H9 (cell line): ENCODE measurements at regions not wholly inside any gene's neighbourhood (a gene's known extent, or its start where the extent isn't known, plus 50 kb on each side); places are given as distances from the start of the nearest gene placed in this dataset.

Source experiments
- DNase-seq: peaks from one replicate; pipeline ENCODE4 v3.0.0-alpha.2; 2017
- H2AFZ ChIP-seq: one replicate; pipeline ENCODE4 v1.6.1; 2013; ENCODE audit warnings: mild to moderate bottlenecking, low read length, control low read depth, moderate library complexity
- H2AK5ac ChIP-seq: 2 replicates; pipeline ENCODE4 v1.6.1; 2013; ENCODE audit warnings: low read length, control low read depth, mixed read lengths; ENCODE audit not compliant: insufficient read length
- H2BK120ac ChIP-seq: one replicate; pipeline ENCODE4 v1.6.1; 2013; ENCODE audit warnings: low read depth, mild to moderate bottlenecking, low read length, control low read depth, inconsistent platforms; ENCODE audit not compliant: poor library complexity, severe bottlenecking
- H2BK12ac ChIP-seq: 2 replicates; pipeline ENCODE4 v1.6.1; 2013; ENCODE audit warnings: low read length, control low read depth, mixed read lengths, low read depth; ENCODE audit not compliant: insufficient read length
- H2BK15ac ChIP-seq: 2 replicates; pipeline ENCODE4 v1.6.1; 2013; ENCODE audit warnings: low read depth, low read length, control low read depth
- H2BK20ac ChIP-seq: one replicate; pipeline ENCODE4 v1.6.1; 2013; ENCODE audit warnings: low read depth, mild to moderate bottlenecking, low read length, control low read depth, inconsistent platforms; ENCODE audit not compliant: poor library complexity, severe bottlenecking
- H2BK5ac ChIP-seq: 2 replicates; pipeline ENCODE4 v1.6.1; 2013; ENCODE audit warnings: low read length, control low read depth, mixed read lengths; ENCODE audit not compliant: insufficient read length
- H3K14ac ChIP-seq: 2 replicates; pipeline ENCODE4 v1.6.1; 2013; ENCODE audit warnings: low read length, control low read depth; ENCODE audit not compliant: insufficient read depth
- H3K18ac ChIP-seq: 2 replicates; pipeline ENCODE4 v1.6.1; 2013; ENCODE audit warnings: low read depth, mild to moderate bottlenecking, mixed read lengths, low read length, control low read depth; ENCODE audit not compliant: insufficient read length
- H3K23ac ChIP-seq: 2 replicates; pipeline ENCODE4 v1.6.1; 2013; ENCODE audit warnings: low read length, control low read depth, mixed read lengths, low read depth; ENCODE audit not compliant: insufficient read length
- H3K23me2 ChIP-seq: 2 replicates; pipeline ENCODE4 v1.6.1; 2013; ENCODE audit warnings: low read depth, mild to moderate bottlenecking, mixed read lengths, low read length, control low read depth; ENCODE audit not compliant: insufficient read length, poor library complexity, severe bottlenecking
- H3K27ac ChIP-seq: 2 replicates; pipeline ENCODE4 v1.5.1; 2013; ENCODE audit warnings: low read length, control low read depth, mixed read lengths, low read depth; ENCODE audit not compliant: insufficient read length
- H3K27me3 ChIP-seq: 2 replicates; pipeline ENCODE4 v1.6.1; 2013; ENCODE audit warnings: low read length, control low read depth, inconsistent platforms; ENCODE audit not compliant: insufficient read depth
- H3K4ac ChIP-seq: 2 replicates; pipeline ENCODE4 v1.6.1; 2013; ENCODE audit warnings: low read depth, mild to moderate bottlenecking, control low read depth, inconsistent platforms, low read length, moderate library complexity
- H3K4me1 ChIP-seq: 2 replicates; pipeline ENCODE4 v1.6.1; 2013; ENCODE audit warnings: low read length, control low read depth, inconsistent platforms; ENCODE audit not compliant: insufficient read depth
- H3K4me2 ChIP-seq: 2 replicates; pipeline ENCODE4 v1.6.1; 2013; ENCODE audit warnings: low read length, control low read depth, mixed read lengths; ENCODE audit not compliant: insufficient read length, insufficient read depth
- H3K56ac ChIP-seq: 2 replicates; pipeline ENCODE4 v1.6.1; 2013; ENCODE audit warnings: low read depth, mild to moderate bottlenecking, mixed read lengths, low read length, control low read depth; ENCODE audit not compliant: insufficient read length
- H3K79me1 ChIP-seq: 2 replicates; pipeline ENCODE4 v1.6.1; 2013; ENCODE audit warnings: low read depth, mild to moderate bottlenecking, moderate library complexity, low read length, control low read depth, inconsistent platforms; ENCODE audit not compliant: insufficient read depth, poor library complexity, severe bottlenecking
- H3K79me2 ChIP-seq: 2 replicates; pipeline ENCODE4 v1.6.1; 2013; ENCODE audit warnings: low read length, control low read depth, inconsistent platforms; ENCODE audit not compliant: insufficient read depth
- H3K9ac ChIP-seq: 2 replicates; pipeline ENCODE4 v1.6.1; 2013; ENCODE audit warnings: low read length, control low read depth, mixed read lengths; ENCODE audit not compliant: insufficient read length; ENCODE audit errors: extremely low read depth
- H3K9me3 ChIP-seq: one replicate; pipeline ENCODE4 v1.6.1; 2013; ENCODE audit warnings: low read depth, low read length, inconsistent platforms; ENCODE audit not compliant: control insufficient read depth
- H3T11ph ChIP-seq: one replicate; pipeline ENCODE4 v1.6.1; 2013; ENCODE audit warnings: mild to moderate bottlenecking, low read length, control low read depth, inconsistent platforms
- H4K20me1 ChIP-seq: one replicate; pipeline ENCODE4 v1.6.1; 2013; ENCODE audit not compliant: control insufficient read depth, insufficient read length, insufficient read depth
- H4K5ac ChIP-seq: 2 replicates; pipeline ENCODE4 v1.6.1; 2013; ENCODE audit warnings: low read depth, mild to moderate bottlenecking, mixed read lengths, low read length, control low read depth; ENCODE audit not compliant: insufficient read length
- H4K8ac ChIP-seq: replicated peaks from 2 replicates; pipeline ENCODE4 v1.6.1; 2013; ENCODE audit warnings: low read length, control low read depth, mixed read lengths, low read depth; ENCODE audit not compliant: insufficient read length
- H4K91ac ChIP-seq: 2 replicates; pipeline ENCODE4 v1.6.1; 2013; ENCODE audit warnings: low read depth, mild to moderate bottlenecking, moderate library complexity, mixed read lengths, low read length, control low read depth; ENCODE audit not compliant: insufficient read length
- H3K27ac Mint-ChIP-seq, 3 experiments: 2 replicates in 2 of 3; 3 replicates in 1 of 3; pipeline ENCODE4 v1.8.0; 2020 to 2021; ENCODE audit warnings: mixed read lengths in 3 of 3, mild to moderate bottlenecking in 1 of 3, moderate library complexity in 1 of 3
- H3K27me3 Mint-ChIP-seq: 2 replicates; pipeline ENCODE4 v1.8.0; 2021; ENCODE audit warnings: low read depth, mild to moderate bottlenecking, moderate library complexity, mixed read lengths
- H3K36me3 Mint-ChIP-seq, 3 experiments: 2 replicates in 2 of 3; 3 replicates in 1 of 3; pipeline ENCODE4 v1.8.0; 2020 to 2021; ENCODE audit warnings: low read depth in 3 of 3, mixed read lengths in 3 of 3; ENCODE audit not compliant: insufficient read depth in 1 of 3
- H3K4me1 Mint-ChIP-seq, 2 experiments: 2 replicates each; pipeline ENCODE4 v1.8.0; 2020; ENCODE audit warnings: mixed read lengths in 2 of 2
- H3K4me3 Mint-ChIP-seq, 2 experiments: 2 replicates in 1 of 2; 3 replicates in 1 of 2; pipeline ENCODE4 v1.8.0; 2020 to 2021; ENCODE audit warnings: mild to moderate bottlenecking in 2 of 2, mixed read lengths in 2 of 2, moderate library complexity in 1 of 2
- H3K9me3 Mint-ChIP-seq, 2 experiments: 2 replicates in 1 of 2; 3 replicates in 1 of 2; pipeline ENCODE4 v1.8.0; 2020; ENCODE audit warnings: mild to moderate bottlenecking in 2 of 2, mixed read lengths in 2 of 2, moderate library complexity in 1 of 2
- CTCF ChIP-seq: fragments of 200-600 bp; sonication (generic); conservative IDR thresholded peaks from 3 replicates; pipeline ENCODE4 v1.8.0; 2021; ENCODE audit warnings: antibody characterized with exemption, mild to moderate bottlenecking
- WGBS: extraction: QIAGEN DNeasy Blood & Tissue Kit; methylation state at CpG from one replicate; pipeline ENCODE4 v1.1.7; 2013; ENCODE audit warnings: missing lambda C conversion rate, low lambda C conversion rate, mixed read lengths; ENCODE audit not compliant: insufficient read length; ENCODE audit errors: extremely low coverage; 5-methylcytosine and 5-hydroxymethylcytosine counted together

GRCh38 chr20:40512591-40512990, 176.4 kb downstream of the MAFB start:
- Histone ChIP-seq H3K56ac (no peak overlapping the region), H2BK5ac (no peak overlapping the region), H2BK20ac (no peak overlapping the region), H3K9ac (no peak overlapping the region), H3K14ac (no peak overlapping the region), H2BK12ac (no peak overlapping the region), H2BK120ac (no peak overlapping the region), H3K4me1 (no peaks in the 10 kb centered on the region), H4K8ac (no peak overlapping the region), H3K4me2 (no peak overlapping the region), H3K18ac (no peak overlapping the region), H3K23ac (no peak overlapping the region), H4K20me1 (no peaks in the 10 kb centered on the region), H3K4ac (no peak overlapping the region), H2AK5ac (no peak overlapping the region), H3K23me2 (no peaks in the 10 kb centered on the region), H4K91ac (no peak overlapping the region), H2AFZ (no peak overlapping the region), H3K27ac (no peak overlapping the region), H3K9me3 (no peaks in the 10 kb centered on the region), H2BK15ac (no peak overlapping the region), H4K5ac (no peak overlapping the region), H3K79me1 (no peaks in the 10 kb centered on the region), H3K79me2 (no peaks in the 10 kb centered on the region), H3K27me3 (no peaks in the 10 kb centered on the region), H3T11ph (no peak overlapping the region)
- no CpG with 5 or more reads among the region's 4 CpGs for WGBS
- peaks cover 0 to 10% of the 10 kb centered on the region in 2 experiments; a peak in 2 of 4 replicates for H3K4me1 Mint-ChIP-seq
- H3K27me3 Mint-ChIP-seq, result peaks cover 2% of the 10 kb centered on the region; the same call in 1 of the 2 replicates
- DNase-seq, result no peak
- no peak for TF ChIP-seq CTCF
- no peaks in the 10 kb centered on the region for H3K9me3 Mint-ChIP-seq
- no peak overlapping the region for H3K4me3 Mint-ChIP-seq
- H3K36me3 Mint-ChIP-seq, result no peaks in the 10 kb centered on the region
- no peak overlapping the region for H3K27ac Mint-ChIP-seq
